IMR-90 (cell line): ENCODE measurements at regions not wholly inside any gene's neighbourhood (a gene's known extent, or its start where the extent isn't known, plus 50 kb on each side); places are given as distances from the start of the nearest gene placed in this dataset.

Source experiments
- ATAC-seq: fragments of 200-7000 bp; cut with Tn5 transposase; 2 replicates; pipeline ENCODE4 v1.9.1; 2020; ENCODE audit warnings: low read depth, mild to moderate bottlenecking, moderate library complexity
- BruUV-seq: library from RNA; stranded (reverse); fragments of 400-500 nt; replicated peaks from 2 replicates; lab custom pipeline; 2021; lab: Mats Ljungman, UMichigan
- CTCF ChIA-PET: fragments of 300-600 bp; formaldehyde crosslinking; extraction: SDS; loops from one replicate; lab custom pipeline; 2021; ENCODE audit warnings: antibody characterized with exemption; lab: Yijun Ruan, JAX
- POLR2A ChIA-PET: fragments of 300-600 bp; sonication (Branson Sonifier 250); formaldehyde crosslinking; loops from one replicate; lab custom pipeline; 2022; ENCODE audit warnings: antibody characterized with exemption; ENCODE audit not compliant: unreplicated experiment; lab: Charles Lee
- DNase-seq: peaks from one replicate; pipeline ENCODE4 v3.0.0; 2013
- H2AFZ ChIP-seq: replicated peaks from 2 replicates; pipeline ENCODE3; 2013; ENCODE audit warnings: low read length, mild to moderate bottlenecking; ENCODE audit not compliant: poor library complexity
- H2AK5ac ChIP-seq: 2 replicates; pipeline ENCODE4 v1.6.1; 2013; ENCODE audit warnings: low read depth, low read length, inconsistent platforms
- H2AK9ac ChIP-seq: replicated peaks from 2 replicates; pipeline ENCODE3; 2013; ENCODE audit warnings: mild to moderate bottlenecking, low read depth, low read length, moderate library complexity; ENCODE audit not compliant: poor library complexity
- H2BK120ac ChIP-seq: 2 replicates; pipeline ENCODE4 v1.6.1; 2013; ENCODE audit warnings: low read depth, low read length, inconsistent platforms
- H2BK15ac ChIP-seq: 3 replicates; pipeline ENCODE4 v1.6.1; 2013; ENCODE audit warnings: low read depth, low read length, inconsistent platforms
- H2BK20ac ChIP-seq: 2 replicates; pipeline ENCODE4 v1.6.1; 2013; ENCODE audit warnings: low read depth, mild to moderate bottlenecking, inconsistent platforms, low read length, moderate library complexity
- H2BK5ac ChIP-seq: 2 replicates; pipeline ENCODE4 v1.6.1; 2013; ENCODE audit warnings: mild to moderate bottlenecking, low read depth, low read length, inconsistent platforms; ENCODE audit not compliant: poor library complexity, severe bottlenecking
- H3K14ac ChIP-seq: replicated peaks from 2 replicates; pipeline ENCODE4 v1.6.1; 2013; ENCODE audit warnings: low read depth, low read length, inconsistent platforms
- H3K18ac ChIP-seq: 2 replicates; pipeline ENCODE4 v1.6.1; 2013; ENCODE audit warnings: low read depth, low read length, control low read depth
- H3K23ac ChIP-seq: 2 replicates; pipeline ENCODE4 v1.6.1; 2013; ENCODE audit warnings: low read depth, low read length, inconsistent platforms
- H3K27ac ChIP-seq: 2 replicates; pipeline ENCODE4 v1.5.1; 2013; ENCODE audit warnings: mild to moderate bottlenecking, control low read depth, low read length; ENCODE audit not compliant: insufficient read depth
- H3K27me3 ChIP-seq: 2 replicates; pipeline ENCODE4 v1.6.1; 2013; ENCODE audit warnings: low read length; ENCODE audit not compliant: control insufficient read depth, insufficient read depth
- H3K36me3 ChIP-seq: 2 replicates; pipeline ENCODE4 v1.6.1; 2013; ENCODE audit warnings: low read length, mixed read lengths; ENCODE audit not compliant: control insufficient read depth, insufficient read depth
- H3K4ac ChIP-seq: 2 replicates; pipeline ENCODE4 v1.6.1; 2013; ENCODE audit warnings: low read depth, low read length, inconsistent platforms
- H3K4me1 ChIP-seq: 2 replicates; pipeline ENCODE4 v1.6.1; 2013; ENCODE audit warnings: low read length, mixed read lengths; ENCODE audit not compliant: control insufficient read depth, insufficient read depth
- H3K4me2 ChIP-seq: 2 replicates; pipeline ENCODE4 v1.6.1; 2013; ENCODE audit warnings: low read depth, mild to moderate bottlenecking, control low read depth, low read length, moderate library complexity
- H3K4me3 ChIP-seq: 2 replicates; pipeline ENCODE4 v1.5.1; 2013; ENCODE audit warnings: low read depth, mild to moderate bottlenecking, control low read depth, low read length, moderate library complexity; ENCODE audit not compliant: insufficient read depth
- H3K56ac ChIP-seq: 2 replicates; pipeline ENCODE4 v1.6.1; 2013; ENCODE audit warnings: low read length, inconsistent platforms; ENCODE audit not compliant: insufficient read depth; ENCODE audit errors: extremely low read depth
- H3K79me1 ChIP-seq, 2 experiments: 2 replicates each; pipeline ENCODE4 v1.6.1; 2013; ENCODE audit warnings: low read length in 2 of 2, inconsistent platforms in 1 of 2, low read depth in 1 of 2
- H3K9ac ChIP-seq: 2 replicates; pipeline ENCODE4 v1.6.1; 2013; ENCODE audit warnings: low read depth, low read length, control low read depth
- H3K9me1 ChIP-seq: 2 replicates; pipeline ENCODE4 v1.6.1; 2013; ENCODE audit warnings: low read length, inconsistent platforms; ENCODE audit not compliant: insufficient read depth
- H3K9me3 ChIP-seq: 2 replicates; pipeline ENCODE4 v1.6.1; 2013; ENCODE audit warnings: low read length; ENCODE audit not compliant: control insufficient read depth, insufficient read depth
- H4K20me1 ChIP-seq: 2 replicates; pipeline ENCODE4 v1.6.1; 2013; ENCODE audit warnings: low read length, inconsistent platforms; ENCODE audit not compliant: insufficient read depth
- H4K5ac ChIP-seq: 2 replicates; pipeline ENCODE4 v1.6.1; 2013; ENCODE audit warnings: mild to moderate bottlenecking, low read depth, low read length, control low read depth
- H4K8ac ChIP-seq, 2 experiments: 2 replicates each; pipeline ENCODE4 v1.6.1; 2013; ENCODE audit warnings: low read depth in 2 of 2, low read length in 2 of 2, control low read depth in 1 of 2, inconsistent platforms in 1 of 2
- H4K91ac ChIP-seq: 2 replicates; pipeline ENCODE4 v1.6.1; 2013; ENCODE audit warnings: low read depth, low read length, inconsistent platforms; ENCODE audit not compliant: insufficient read depth
- BHLHE40 ChIP-seq: fragments of 150-350 bp; IDR thresholded peaks from 2 replicates; pipeline ENCODE4 v1.6.1; 2016; ENCODE audit warnings: mild to moderate bottlenecking, low read depth, low read length
- WGBS, 2 experiments: methylation state at CpG; one replicate each; pipeline versions ENCODE4 v1.1.5 to v1.1.7; 2013; ENCODE audit warnings: missing lambda C conversion rate in 2 of 2; ENCODE audit not compliant: insufficient read length in 1 of 2; ENCODE audit errors: extremely low coverage in 2 of 2; 5-methylcytosine and 5-hydroxymethylcytosine counted together
- dilution Hi-C: fragments of 300-500 bp; cut with HindIII; formaldehyde crosslinking; loops from one replicate; pipeline ENCODE4 v1.14.3; 2018; ENCODE audit warnings: low sequenced_read_pairs; ENCODE audit not compliant: unreplicated experiment
- in situ Hi-C: fragments of 300-500 bp; cut with MboI; formaldehyde crosslinking; loops from 3 replicates; pipeline ENCODE4 v1.14.3; 2019; ENCODE audit warnings: low sequenced_read_pairs, inconsistent platforms, mixed read lengths
- intact Hi-C: fragments of 100-400 bp; cut with micrococcal nuclease; formaldehyde crosslinking; loops from 2 replicates; pipeline ENCODE4 v1.10.0; 2022

- Histone ChIP-seq H3K18ac (no peak overlapping the region), H3K4me1 (peaks cover 10% of the 10 kb centered on the region), H4K8ac (0 out of 4 replicates have a peak overlapping the region, but pooled peaks of 1 of the 2 experiments have one; percentile 13), H3K27ac (no peak overlapping the region), H3K79me1 (no peaks in the 10 kb centered on the region), H2AFZ (no peak overlapping the region), H2BK5ac (no peak overlapping the region), H3K23ac (no peak overlapping the region), H3K9me3 (no peaks in the 10 kb centered on the region), H4K5ac (no peak overlapping the region), H3K14ac (no peak overlapping the region), H3K4ac (no peak overlapping the region), H3K9me1 (peaks cover 7% of the 10 kb centered on the region; the same call in 1 of the 2 replicates), H2BK15ac (no peak overlapping the region), H2BK120ac (peak overlapping the region; percentile 10; the same call in 1 of the 2 replicates), H2BK20ac (peak overlapping the region; percentile 50; the same call in 1 of the 2 replicates), H3K9ac (no peak overlapping the region), H4K20me1 (no peaks in the 10 kb centered on the region), H4K91ac (no peak overlapping the region), H3K4me2 (no peak overlapping the region), H3K27me3 (no peaks in the 10 kb centered on the region), H3K56ac (no peak overlapping the region), H2AK5ac (no peak overlapping the region), H3K36me3 (no peaks in the 10 kb centered on the region), H3K4me3 (no peak overlapping the region), H2AK9ac (no peak overlapping the region)
- no TSS peak for BruUV-seq
- CTCF ChIA-PET, result no interaction called here
- ATAC-seq (no peak), DNase-seq (no peak)
- dilution Hi-C loops, result no loop called here
- intact Hi-C loops, result loop anchor here (2.0 to 5.0 kb wide), 2 partner anchors 165 to 239 kb away; no protein-coding TSS in a partner anchor
- TF ChIP-seq BHLHE40, result no peak
- in situ Hi-C loops, result no loop called here
- no CpG with 5 or more reads among the region's 3 CpGs for WGBS, 2 experiments
- POLR2A ChIA-PET, result no interaction called here
These were observed 161.3 kb upstream of the MAMLD1 start for GRCh38 chrX:150201841-150202240.
